Gastroesophageal sphincter (tissue), 3 donors: ENCODE measurements at regions not wholly inside any gene's neighbourhood (a gene's known extent, or its start where the extent isn't known, plus 50 kb on each side); places are given as distances from the start of the nearest gene placed in this dataset.

Source experiments
- CTCF ChIP-seq, 4 experiments: fragments of 200-600 bp in 2 of 4; fragments of 450-650 bp in 2 of 4; sonication (generic) in 1 of 4; IDR thresholded peaks; one replicate each; pipeline ENCODE4 v1.5.1; 2017 to 2019; ENCODE audit warnings: antibody characterized with exemption in 4 of 4, mild to moderate bottlenecking in 2 of 4, moderate library complexity in 2 of 4
- EP300 ChIP-seq: sonication (generic); formaldehyde crosslinking; IDR thresholded peaks from one replicate; pipeline ENCODE4 v1.6.1; 2017; ENCODE audit warnings: antibody characterized with exemption, mild to moderate bottlenecking
- POLR2A ChIP-seq, 2 donors: fragments of 450-650 bp; IDR thresholded peaks; one replicate each; pipeline ENCODE4 v1.6.1; 2017; ENCODE audit warnings: antibody characterized with exemption in 2 of 2, mild to moderate bottlenecking in 2 of 2, moderate library complexity in 1 of 2
- POLR2AphosphoS5 ChIP-seq: sonication (generic); formaldehyde crosslinking; IDR thresholded peaks from one replicate; pipeline ENCODE4 v1.6.1; 2017; ENCODE audit warnings: antibody characterized with exemption

GRCh38 chr2:239721991-239722759 lies 303.0 kb downstream of the NDUFA10 start:
- no peak for TF ChIP-seq CTCF (IDR thresholded peaks at IDR 0.05)
- TF ChIP-seq POLR2A (IDR thresholded peaks at IDR 0.05), result no peak
- no peak for TF ChIP-seq POLR2AphosphoS5
- no peak for TF ChIP-seq EP300
